Neural progenitor cell (in vitro differentiated cells): ENCODE measurements at regions not wholly inside any gene's neighbourhood (a gene's known extent, or its start where the extent isn't known, plus 50 kb on each side); places are given as distances from the start of the nearest gene placed in this dataset.

Source experiments
- DNase-seq: peaks from one replicate; pipeline ENCODE4 v3.0.0-alpha.2; 2016; ENCODE audit warnings: low spot score
- H2AFZ ChIP-seq: fragments of 200-600 bp; sonication (generic); replicated peaks from 2 replicates; pipeline ENCODE4 v1.6.1; 2016; ENCODE audit warnings: antibody characterized with exemption
- H3F3A ChIP-seq: fragments of 200-600 bp; sonication (generic); 2 replicates; pipeline ENCODE4 v1.6.1; 2016; ENCODE audit warnings: antibody characterized with exemption, low read depth
- H3K27ac ChIP-seq: fragments of 200-600 bp; sonication (generic); 2 replicates; pipeline ENCODE4 v1.5.1; 2016; ENCODE audit warnings: mild to moderate bottlenecking
- H3K27me3 ChIP-seq: fragments of 200-600 bp; sonication (generic); 2 replicates; pipeline ENCODE4 v1.6.1; 2016; ENCODE audit warnings: mild to moderate bottlenecking, moderate library complexity
- H3K36me3 ChIP-seq: fragments of 200-600 bp; sonication (generic); 2 replicates; pipeline ENCODE4 v1.5.1; 2016
- H3K4me1 ChIP-seq: fragments of 200-600 bp; sonication (generic); 2 replicates; pipeline ENCODE4 v1.6.1; 2016; ENCODE audit warnings: mixed run types
- H3K4me2 ChIP-seq: fragments of 200-600 bp; sonication (generic); 2 replicates; pipeline ENCODE4 v1.6.1; 2016
- H3K4me3 ChIP-seq: fragments of 200-600 bp; sonication (generic); 2 replicates; pipeline ENCODE4 v1.5.1; 2016
- H3K79me2 ChIP-seq: fragments of 200-600 bp; sonication (generic); 2 replicates; pipeline ENCODE4 v1.6.1; 2016; ENCODE audit warnings: low read depth
- H3K9ac ChIP-seq: fragments of 200-600 bp; sonication (generic); 2 replicates; pipeline ENCODE4 v1.6.1; 2016
- H3K9me3 ChIP-seq: fragments of 200-600 bp; sonication (generic); 2 replicates; pipeline ENCODE4 v1.5.1; 2016; ENCODE audit warnings: low read depth
- H4K20me1 ChIP-seq: fragments of 200-600 bp; sonication (generic); 2 replicates; pipeline ENCODE4 v1.6.1; 2016; ENCODE audit warnings: low read depth
- H3K27ac Mint-ChIP-seq: 3 replicates; pipeline ENCODE4 v1.8.0; 2021; ENCODE audit warnings: mixed read lengths
- H3K27me3 Mint-ChIP-seq: 2 replicates; pipeline ENCODE4 v1.8.0; 2022; ENCODE audit warnings: low read depth, mild to moderate bottlenecking, inconsistent platforms, moderate library complexity, mixed read lengths; ENCODE audit not compliant: insufficient read depth
- H3K36me3 Mint-ChIP-seq: 3 replicates; pipeline ENCODE4 v1.8.0; 2021; ENCODE audit warnings: mixed read lengths
- H3K4me1 Mint-ChIP-seq: 3 replicates; pipeline ENCODE4 v1.8.0; 2021; ENCODE audit warnings: mixed read lengths
- H3K4me3 Mint-ChIP-seq: 3 replicates; pipeline ENCODE4 v1.8.0; 2021; ENCODE audit warnings: mild to moderate bottlenecking, moderate library complexity, mixed read lengths
- H3K9me3 Mint-ChIP-seq: 3 replicates; pipeline ENCODE4 v1.8.0; 2020; ENCODE audit warnings: mixed read lengths
- EZH2 ChIP-seq: fragments of 200-600 bp; sonication (generic); IDR thresholded peaks from 2 replicates; pipeline ENCODE4 v1.6.1; 2017; ENCODE audit warnings: antibody characterized with exemption, mild to moderate bottlenecking, moderate library complexity
- EZH2phosphoT487 ChIP-seq: fragments of 200-600 bp; sonication (generic); IDR thresholded peaks from 2 replicates; pipeline ENCODE4 v1.6.1; 2017; ENCODE audit warnings: antibody characterized with exemption
- TF ChIP-seq, protein P1 (sequence below): fragments of 200-600 bp; sonication (generic); IDR thresholded peaks from 2 replicates; pipeline ENCODE4 v1.5.1; 2017; ENCODE audit warnings: antibody characterized with exemption, mild to moderate bottlenecking

DNA sequence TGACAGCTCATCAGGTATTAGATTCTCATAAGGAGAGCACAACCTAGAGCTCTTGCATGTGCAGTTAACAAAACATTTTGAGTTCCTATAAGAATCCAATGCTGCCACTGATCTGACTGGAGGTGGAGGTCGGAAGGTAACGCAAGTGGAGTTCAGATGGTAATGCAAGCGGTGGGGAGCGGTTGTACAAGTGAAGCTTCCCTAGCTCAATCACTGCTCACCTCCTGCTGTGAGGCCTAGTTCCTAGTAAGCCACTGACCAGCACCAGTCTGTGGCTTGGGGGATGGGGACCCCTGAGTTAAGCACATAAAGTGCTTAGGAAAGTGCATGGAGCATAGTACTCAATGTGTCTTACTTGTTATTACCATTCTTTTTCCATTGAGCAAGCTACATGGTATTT is 983.2 kb upstream of the IGFBP7 start:
- Histone ChIP-seq H2AFZ (no peak overlapping the region), H3K27me3 (no peaks in the 10 kb centered on the region), H3K79me2 (no peaks in the 10 kb centered on the region), H3K36me3 (no peaks in the 10 kb centered on the region), H3K9me3 (no peaks in the 10 kb centered on the region), H3F3A (no peaks in the 10 kb centered on the region), H3K4me3 (no peak overlapping the region), H3K27ac (no peak overlapping the region), H3K4me1 (no peaks in the 10 kb centered on the region), H3K9ac (no peak overlapping the region), H4K20me1 (no peaks in the 10 kb centered on the region), H3K4me2 (no peak overlapping the region)
- no peak for TF ChIP-seq EZH2phosphoT487
- TF ChIP-seq EZH2: no peak
- TF ChIP-seq, protein P1, sequence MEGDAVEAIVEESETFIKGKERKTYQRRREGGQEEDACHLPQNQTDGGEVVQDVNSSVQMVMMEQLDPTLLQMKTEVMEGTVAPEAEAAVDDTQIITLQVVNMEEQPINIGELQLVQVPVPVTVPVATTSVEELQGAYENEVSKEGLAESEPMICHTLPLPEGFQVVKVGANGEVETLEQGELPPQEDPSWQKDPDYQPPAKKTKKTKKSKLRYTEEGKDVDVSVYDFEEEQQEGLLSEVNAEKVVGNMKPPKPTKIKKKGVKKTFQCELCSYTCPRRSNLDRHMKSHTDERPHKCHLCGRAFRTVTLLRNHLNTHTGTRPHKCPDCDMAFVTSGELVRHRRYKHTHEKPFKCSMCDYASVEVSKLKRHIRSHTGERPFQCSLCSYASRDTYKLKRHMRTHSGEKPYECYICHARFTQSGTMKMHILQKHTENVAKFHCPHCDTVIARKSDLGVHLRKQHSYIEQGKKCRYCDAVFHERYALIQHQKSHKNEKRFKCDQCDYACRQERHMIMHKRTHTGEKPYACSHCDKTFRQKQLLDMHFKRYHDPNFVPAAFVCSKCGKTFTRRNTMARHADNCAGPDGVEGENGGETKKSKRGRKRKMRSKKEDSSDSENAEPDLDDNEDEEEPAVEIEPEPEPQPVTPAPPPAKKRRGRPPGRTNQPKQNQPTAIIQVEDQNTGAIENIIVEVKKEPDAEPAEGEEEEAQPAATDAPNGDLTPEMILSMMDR: no peak
- Mint-ChIP-seq H3K4me1 (peaks cover 4% of the 10 kb centered on the region), H3K4me3 (no peak overlapping the region), H3K27ac (no peak overlapping the region), H3K36me3 (no peaks in the 10 kb centered on the region), H3K27me3 (no peaks in the 10 kb centered on the region), H3K9me3 (no peaks in the 10 kb centered on the region)
- no peak for DNase-seq

DNA sequence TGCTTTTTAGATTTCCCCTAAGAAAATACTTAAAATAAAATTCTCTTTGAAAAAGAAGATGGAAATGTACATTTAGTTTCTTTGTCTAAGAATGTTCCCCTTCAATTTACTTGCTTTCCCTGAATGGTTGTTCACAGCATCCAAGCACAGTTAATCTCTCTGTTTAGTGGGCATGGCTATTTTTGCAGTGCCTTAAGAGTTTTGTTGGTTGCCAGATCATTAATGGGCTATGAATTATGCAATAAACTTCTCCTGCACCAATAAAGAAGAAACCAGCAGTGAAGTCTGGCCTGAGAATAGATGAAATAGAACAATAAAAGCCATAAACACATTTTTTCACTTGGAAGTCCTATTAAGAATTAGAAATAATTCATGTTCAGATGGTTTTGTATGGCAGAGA is 980.4 kb upstream of the IGFBP7 start:
- no peak overlapping the region for H3K27ac Mint-ChIP-seq
- no peaks in the 10 kb centered on the region for H4K20me1 ChIP-seq
- H3K36me3 ChIP-seq: no peaks in the 10 kb centered on the region
- no peak overlapping the region for H2AFZ ChIP-seq
- no peaks in the 10 kb centered on the region for H3K4me1 ChIP-seq
- H3K36me3 Mint-ChIP-seq: no peaks in the 10 kb centered on the region
- H3K27ac ChIP-seq: no peak overlapping the region
- peaks cover 4% of the 10 kb centered on the region for H3K4me1 Mint-ChIP-seq
- H3K27me3 ChIP-seq: no peaks in the 10 kb centered on the region
- no peaks in the 10 kb centered on the region for H3K9me3 Mint-ChIP-seq
- no peak overlapping the region for H3K4me2 ChIP-seq
- H3K9me3 ChIP-seq: no peaks in the 10 kb centered on the region
- no peak for DNase-seq
- no peak overlapping the region for H3K9ac ChIP-seq
- peaks cover 3% of the 10 kb centered on the region for H3K27me3 Mint-ChIP-seq
- TF ChIP-seq, protein P1: no peak
- TF ChIP-seq EZH2 (no peak), EZH2phosphoT487 (no peak)
- no peak overlapping the region for H3K4me3 Mint-ChIP-seq
- no peaks in the 10 kb centered on the region for H3F3A ChIP-seq
- no peaks in the 10 kb centered on the region for H3K79me2 ChIP-seq
- H3K4me3 ChIP-seq: no peak overlapping the region

DNA sequence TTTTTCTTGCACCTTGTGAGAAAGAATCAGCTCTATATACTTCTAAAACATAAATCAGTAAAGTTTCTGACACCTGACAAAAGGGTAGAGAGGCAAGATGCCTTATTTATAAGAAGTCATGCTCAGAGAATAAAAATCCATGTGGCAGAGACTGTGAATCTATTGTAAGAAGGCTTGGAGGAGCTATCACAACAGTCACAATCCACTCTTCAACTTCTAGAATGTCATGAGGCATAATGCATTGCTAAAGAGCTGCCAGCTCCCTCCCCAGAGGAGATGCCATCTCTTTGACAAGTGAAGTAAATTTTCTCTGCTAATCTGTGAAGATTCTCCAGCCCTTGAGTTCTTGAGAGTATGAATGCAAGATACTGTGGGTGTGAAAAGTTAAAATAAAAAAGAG is 971.2 kb upstream of the IGFBP7 start:
- Histone ChIP-seq H3K9me3 (no peaks in the 10 kb centered on the region), H3K4me2 (no peak overlapping the region), H3K27ac (no peak overlapping the region), H3K4me3 (no peak overlapping the region), H4K20me1 (no peaks in the 10 kb centered on the region), H3K27me3 (no peaks in the 10 kb centered on the region), H3K9ac (no peak overlapping the region), H3K36me3 (no peaks in the 10 kb centered on the region), H3F3A (no peaks in the 10 kb centered on the region), H3K79me2 (no peaks in the 10 kb centered on the region), H2AFZ (no peak overlapping the region), H3K4me1 (no peaks in the 10 kb centered on the region)
- Mint-ChIP-seq H3K27me3 (peaks cover 8% of the 10 kb centered on the region), H3K27ac (no peak overlapping the region), H3K36me3 (no peaks in the 10 kb centered on the region), H3K4me3 (no peak overlapping the region), H3K4me1 (no peaks in the 10 kb centered on the region), H3K9me3 (peaks cover 2% of the 10 kb centered on the region)
- no peak for DNase-seq
- TF ChIP-seq EZH2phosphoT487 (no peak), EZH2 (no peak)
- TF ChIP-seq, protein P1: no peak
